ENCODE measurements at regions not wholly inside any gene's neighbourhood (a gene's known extent, or its start where the extent isn't known, plus 50 kb on each side); places are given as distances from the start of the nearest gene placed in this dataset.
"Not testable (repeated sequence)": the region's sequence is repeated elsewhere in the genome, so short reads cannot be mapped to it uniquely, and the experiment has no call there.

DNA sequence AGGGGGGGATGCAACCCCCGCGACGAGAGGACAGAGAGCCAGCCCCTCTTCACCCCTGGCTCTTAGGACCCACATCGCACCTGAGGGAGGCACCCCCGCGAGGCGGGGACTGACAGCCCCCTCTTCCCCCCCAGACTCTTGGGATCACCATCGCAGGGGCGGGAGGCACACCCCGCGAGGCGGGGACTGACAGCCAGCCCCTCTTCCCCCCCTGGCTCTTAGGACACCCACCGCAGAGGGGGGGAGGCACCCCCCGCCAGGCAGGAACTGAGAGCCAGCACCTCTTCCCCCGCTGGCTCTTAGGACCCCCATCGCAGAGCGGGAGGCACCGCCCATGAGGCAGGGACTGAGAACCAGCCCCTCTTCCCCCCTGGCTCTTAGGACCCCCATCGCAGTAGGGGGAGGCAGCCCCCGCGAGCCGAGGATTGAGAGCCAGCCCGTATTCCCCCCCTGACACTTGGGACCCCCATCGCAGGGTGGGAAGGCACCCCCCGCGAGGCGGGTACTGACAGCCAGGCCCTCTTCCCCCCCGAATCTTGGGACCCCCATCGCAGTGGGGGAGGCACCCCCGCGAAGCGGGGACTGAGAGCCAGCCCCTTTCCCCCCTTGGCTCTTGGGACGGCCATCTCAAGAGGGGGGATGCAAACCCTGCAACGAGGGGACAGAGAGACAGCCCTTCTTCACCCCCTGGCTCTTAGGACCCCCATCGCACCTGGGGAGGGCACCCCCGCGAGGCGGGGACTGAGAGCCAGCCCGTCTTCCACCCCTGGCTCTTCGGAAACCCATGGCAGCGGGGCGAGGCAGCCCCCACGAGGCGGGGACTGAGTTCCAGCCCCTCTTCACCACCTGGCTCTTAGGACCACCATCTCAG lies 2425.1 kb upstream of the PCDH20 start:
- DNase-seq, result no peak

DNA sequence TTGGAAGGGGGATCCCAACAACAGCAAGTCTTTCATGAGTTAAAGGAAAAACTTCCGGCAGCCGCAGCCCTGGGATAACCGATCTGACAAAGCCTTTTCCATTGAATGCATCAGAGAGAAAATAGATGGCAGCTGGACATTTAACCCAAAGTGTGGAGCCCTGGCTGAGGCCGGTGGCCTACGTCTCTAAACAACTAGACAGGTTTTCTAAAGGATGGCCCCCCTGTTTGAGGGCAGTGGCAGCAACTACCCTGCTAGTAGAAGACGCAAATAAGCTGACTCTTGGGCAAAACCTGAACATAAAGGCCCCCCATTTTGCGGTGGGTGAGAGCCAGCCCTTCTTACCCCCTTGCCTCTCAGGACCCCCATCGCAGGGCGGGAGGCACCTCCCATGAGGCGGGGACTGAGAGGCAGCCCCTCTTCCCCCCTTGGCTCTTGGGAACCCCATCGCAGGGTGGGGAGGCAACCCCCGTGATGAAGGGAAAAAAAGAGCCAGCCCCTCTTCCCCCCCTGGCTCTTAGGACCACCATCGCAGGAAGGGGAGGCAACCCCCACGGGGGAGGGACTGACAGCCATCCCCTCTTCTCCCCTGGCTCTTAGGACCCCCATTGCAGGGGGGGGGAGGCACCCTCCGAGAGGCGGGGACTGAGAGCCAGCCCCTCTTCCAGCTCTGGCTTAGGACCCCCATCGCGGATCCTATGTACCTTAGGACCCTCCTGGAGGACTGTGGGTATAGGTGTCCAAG lies 2422.9 kb upstream of the PCDH20 start:
- no peak for DNase-seq

DNA sequence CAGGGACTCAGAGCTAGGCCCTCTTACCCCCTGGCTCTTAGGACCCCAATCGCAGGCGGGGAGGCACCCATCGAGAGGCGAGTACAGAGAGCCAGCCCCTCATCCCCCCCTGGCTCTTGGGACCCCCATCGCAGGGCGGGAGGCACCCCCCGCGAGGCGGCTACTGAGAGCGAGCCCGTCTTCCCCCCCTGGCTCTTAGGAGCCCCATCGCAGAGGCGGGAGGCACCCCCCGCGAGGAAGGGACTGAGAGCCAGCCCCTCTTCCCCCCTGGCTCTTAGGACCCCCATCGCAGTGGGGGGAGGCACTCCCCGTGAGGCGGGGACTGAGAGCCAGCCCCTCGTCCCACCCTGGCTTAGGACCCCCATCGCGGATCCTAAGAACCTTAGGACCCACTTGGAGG lies 2422.1 kb upstream of the PCDH20 start:
- not testable (repeated sequence) for DNase-seq

DNA sequence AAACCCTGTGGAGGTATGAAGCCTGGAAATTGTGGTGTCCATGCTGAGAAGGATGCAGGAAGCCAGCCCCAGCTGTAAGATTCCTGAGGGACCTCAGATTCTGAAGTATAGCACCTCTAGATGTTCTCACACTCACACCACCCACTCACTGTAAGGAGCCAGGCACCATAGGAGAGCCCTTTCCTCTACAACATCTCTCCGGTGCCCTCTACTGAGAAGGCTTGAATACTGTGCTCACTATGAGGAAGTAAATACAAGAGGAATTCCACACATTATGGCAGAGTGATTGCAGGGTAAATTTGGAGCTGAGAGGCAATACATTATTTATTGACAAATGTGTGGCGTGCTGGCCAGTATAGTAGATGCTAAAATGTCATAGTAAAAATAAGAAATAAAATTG lies 2414.0 kb upstream of the PCDH20 start:
- DNase-seq, result not testable (repeated sequence)

DNA sequence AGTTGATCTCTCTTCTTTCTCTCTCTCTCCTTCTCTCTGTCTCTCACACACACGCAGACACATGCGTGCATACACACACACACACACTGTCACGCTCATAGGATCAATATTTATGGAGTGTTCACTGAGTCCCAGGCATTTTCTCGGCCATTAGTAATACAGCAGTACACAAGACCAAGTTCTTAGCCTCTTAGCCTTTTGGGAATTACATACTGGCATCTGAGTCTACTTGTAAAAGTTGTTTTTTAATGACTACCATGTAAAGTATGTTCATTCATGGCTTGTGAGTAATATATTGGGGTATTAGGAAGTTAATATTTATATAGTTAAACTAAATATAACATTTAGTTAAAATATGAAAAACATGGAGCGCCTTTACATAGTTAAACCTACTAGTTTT lies 2406.1 kb upstream of the PCDH20 start:
- not testable (repeated sequence) for DNase-seq

DNA sequence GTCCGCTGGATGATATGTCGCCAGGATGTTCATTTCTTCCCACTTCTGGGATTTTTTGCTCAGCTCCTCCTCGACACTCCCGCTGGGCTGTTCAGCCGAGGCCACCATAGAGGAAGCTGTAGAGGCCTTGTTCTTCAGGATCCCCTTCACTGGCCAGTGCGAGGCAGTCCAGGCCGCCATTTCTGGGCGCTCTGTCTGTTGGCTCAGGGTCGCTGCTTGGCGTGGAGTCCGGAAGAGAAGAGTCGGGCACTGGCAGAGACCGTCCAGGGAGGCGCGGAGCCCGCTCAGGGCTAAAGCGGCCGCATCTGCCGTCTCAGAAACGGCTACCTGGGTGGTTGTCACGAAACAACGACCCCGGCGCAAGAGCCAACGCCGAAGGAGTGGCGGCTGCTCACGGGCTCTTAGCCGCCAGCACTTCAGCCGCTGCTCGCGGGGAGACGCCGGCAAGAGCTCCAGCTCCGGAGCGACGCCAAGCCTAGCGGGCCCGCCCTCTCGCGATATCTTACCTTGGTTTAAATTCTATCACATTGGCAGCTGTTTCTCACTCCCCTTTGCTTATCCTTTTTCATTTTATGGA lies 2395.9 kb upstream of the PCDH20 start:
- not testable (repeated sequence) for DNase-seq

DNA sequence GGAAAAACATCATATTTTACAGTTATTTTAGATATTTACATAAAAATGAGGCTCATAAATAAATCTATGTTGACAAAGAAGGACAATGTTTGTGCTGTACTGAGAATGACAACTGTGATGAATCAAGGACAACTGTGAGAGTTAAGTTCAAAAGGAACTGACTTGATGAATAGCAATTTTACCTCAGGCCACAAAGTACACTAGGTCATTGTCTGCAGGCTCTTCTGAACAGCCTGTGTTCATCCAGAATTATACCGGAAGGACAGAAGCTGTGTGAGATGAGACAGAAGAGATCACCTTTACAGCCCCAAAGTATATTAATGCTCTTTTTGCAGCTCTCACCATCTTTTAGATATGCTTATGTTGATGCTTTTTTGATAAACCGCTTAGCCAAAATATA lies 2375.5 kb upstream of the PCDH20 start:
- DNase-seq, result not testable (repeated sequence)

DNA sequence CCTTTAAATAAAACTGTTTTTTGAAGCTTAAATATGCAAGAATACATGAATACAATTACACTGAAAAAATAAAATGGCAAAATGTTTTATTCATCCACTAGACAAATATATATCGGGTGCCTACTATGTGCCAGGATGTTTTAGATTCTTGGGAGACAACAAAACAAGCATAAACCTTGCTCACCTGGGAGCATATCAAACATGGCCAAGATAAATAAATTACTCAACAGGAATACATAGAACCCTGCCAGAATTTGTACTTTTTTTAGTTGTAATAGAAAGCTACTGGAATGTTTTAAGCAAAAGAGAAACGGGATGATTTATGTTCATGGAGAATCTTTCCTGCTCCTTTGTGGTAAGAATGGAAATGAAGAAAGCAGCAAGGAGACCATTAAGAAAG lies 2358.5 kb upstream of the PCDH20 start:
- no peak for DNase-seq

DNA sequence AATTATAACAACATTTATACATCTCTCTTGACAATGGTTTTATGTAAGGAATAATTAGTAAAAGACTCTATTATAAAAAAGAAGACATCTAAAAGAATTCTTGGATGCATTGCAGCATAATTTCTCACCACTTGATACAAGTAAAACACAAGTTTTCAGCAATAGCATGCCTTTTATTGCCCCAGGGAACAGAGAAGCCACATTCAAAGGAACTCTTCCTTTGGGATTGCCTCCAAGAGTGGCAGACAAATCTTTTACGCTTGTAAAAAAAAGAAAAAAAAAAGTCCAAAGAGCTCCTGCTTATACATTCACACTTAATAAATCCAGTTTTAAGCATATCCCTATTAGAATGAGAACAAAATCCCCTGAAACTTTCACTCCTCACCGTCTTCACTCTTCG lies 2357.8 kb upstream of the PCDH20 start:
- no peak for DNase-seq

DNA sequence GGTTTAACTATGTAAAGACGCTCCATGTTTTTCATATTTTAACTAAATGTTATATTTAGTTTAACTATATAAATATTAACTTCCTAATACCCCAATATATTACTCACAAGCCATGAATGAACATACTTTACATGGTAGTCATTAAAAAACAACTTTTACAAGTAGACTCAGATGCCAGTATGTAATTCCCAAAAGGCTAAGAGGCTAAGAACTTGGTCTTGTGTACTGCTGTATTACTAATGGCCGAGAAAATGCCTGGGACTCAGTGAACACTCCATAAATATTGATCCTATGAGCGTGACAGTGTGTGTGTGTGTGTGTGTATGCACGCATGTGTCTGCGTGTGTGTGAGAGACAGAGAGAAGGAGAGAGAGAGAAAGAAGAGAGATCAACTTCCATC lies 2342.0 kb upstream of the PCDH20 start:
- DNase-seq, result not testable (repeated sequence)

DNA sequence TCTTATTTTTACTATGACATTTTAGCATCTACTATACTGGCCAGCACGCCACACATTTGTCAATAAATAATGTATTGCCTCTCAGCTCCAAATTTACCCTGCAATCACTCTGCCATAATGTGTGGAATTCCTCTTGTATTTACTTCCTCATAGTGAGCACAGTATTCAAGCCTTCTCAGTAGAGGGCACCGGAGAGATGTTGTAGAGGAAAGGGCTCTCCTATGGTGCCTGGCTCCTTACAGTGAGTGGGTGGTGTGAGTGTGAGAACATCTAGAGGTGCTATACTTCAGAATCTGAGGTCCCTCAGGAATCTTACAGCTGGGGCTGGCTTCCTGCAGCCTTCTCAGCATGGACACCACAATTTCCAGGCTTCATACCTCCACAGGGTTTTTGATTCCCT lies 2334.2 kb upstream of the PCDH20 start:
- not testable (repeated sequence) for DNase-seq

DNA sequence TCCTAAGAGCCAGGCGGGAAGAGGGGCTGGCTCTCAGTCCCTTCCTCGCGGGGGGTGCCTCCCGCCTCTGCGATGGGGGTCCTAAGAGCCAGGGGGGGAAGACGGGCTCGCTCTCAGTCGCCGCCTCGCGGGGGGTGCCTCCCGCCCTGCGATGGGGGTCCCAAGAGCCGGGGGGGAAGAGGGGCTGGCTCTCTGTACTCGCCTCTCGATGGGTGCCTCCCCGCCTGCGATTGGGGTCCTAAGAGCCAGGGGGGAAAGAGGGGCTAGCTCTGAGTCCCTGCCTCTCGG lies 2326.1 kb upstream of the PCDH20 start:
- not testable (repeated sequence) for DNase-seq

DNA sequence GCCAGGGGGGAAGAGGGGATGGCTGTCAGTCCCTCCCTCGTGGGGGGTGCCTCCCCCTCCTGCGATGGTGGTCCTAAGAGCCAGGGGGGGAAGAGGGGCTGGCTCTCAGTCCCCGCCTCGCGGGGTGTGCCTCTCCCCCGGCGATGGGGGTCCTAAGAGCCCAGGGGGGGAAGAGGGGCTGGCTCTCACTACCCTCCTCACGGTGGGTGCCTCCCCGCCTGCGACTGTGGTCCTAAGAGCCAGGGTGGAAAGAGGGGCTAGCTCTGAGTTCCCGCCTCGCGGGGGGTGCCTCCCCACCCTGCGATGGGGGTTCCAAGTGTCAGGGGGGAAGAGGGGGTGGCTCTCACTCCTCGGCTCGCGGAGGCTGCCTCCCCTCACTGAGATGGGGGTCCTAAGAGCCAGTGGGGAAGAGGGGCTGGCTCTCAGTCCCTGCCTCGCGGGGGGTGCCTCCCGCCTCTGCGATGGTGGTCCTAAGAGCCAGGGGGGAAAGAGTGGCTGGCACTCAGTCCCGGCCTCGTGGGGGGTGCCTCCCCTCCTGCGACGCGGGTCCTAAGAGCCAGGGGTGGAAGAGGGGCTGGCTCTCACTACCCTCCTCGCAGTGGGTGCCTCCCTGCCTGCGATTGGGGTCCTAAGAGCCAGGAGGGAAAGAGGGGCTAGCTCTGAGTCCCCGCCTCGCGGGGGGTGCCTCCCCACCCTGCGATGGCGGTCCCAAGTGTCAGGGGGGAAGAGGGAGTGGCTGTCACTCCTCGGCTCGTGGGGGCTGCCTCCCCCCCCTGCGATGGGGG lies 2325.6 kb upstream of the PCDH20 start:
- no peak for DNase-seq

DNA sequence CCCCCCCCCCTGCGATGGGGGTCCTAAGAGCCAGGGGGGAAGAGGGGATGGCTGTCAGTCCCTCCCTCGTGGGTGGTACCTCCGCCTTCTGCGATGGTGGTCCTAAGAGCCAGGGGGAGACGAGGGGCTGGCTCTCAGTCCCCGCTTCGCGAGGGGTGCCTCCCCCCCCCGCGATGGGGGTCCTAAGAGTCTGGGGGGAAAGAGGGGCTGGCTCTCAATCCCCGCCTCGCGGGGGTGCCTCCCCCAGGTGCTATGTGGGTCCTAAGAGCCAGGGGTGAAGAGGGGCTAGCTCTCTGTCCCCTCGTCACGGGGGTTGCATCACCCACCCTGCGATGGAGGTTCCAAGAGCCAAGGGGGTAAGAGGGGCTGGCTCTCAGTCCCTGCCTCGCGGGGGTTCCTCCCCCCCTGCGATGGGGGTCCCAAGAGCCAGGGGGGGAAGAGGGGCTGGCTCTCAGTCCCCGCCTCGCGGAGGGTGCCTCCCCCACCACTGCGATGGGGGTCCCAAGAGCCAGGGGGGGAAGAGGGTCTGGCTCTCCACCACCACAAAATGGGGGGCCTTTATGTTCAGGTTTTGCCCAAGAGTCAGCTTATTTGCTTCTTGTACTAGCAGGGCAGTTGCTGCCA lies 2323.6 kb upstream of the PCDH20 start:
- not testable (repeated sequence) for DNase-seq

DNA sequence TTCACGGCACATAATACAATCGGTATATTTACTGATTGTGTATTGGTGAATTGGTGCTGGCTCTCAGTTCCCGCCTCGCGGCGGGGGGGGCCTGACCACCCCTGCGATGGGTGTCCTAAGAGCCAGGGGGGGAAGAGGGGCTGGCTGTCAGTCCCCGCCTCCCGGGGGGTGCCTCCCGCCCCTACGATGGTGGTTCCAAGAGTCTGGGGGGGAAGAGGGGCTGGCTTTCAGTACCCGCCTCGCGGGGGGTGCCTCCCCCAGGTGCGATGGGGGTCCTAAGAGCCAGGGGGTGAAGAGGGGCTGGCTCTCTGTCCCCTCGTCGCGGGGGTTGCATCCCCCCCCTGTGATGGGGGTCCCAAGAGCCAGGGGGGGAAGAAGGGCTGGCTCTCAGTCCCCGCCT lies 2321.8 kb upstream of the PCDH20 start:
- DNase-seq, result no peak

DNA sequence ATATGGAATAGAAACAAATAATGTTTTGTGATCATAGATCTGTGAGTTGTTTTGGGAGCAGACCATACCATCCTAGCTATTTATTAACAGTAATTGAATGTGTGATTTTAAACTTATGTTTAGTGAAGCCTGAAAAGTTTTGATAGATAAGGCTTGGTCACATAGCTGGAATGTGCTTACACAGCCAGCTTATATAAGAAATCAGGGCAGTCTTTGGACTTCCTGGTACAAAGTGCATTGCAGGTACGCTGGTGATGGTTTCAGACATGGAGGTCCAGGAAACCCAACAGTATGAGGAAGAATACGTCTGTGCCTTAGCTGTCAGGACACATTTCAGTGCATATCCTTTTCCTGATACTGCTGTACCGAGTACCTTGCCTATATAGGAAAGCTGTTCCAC lies 2316.2 kb upstream of the PCDH20 start:
- no peak for DNase-seq

DNA sequence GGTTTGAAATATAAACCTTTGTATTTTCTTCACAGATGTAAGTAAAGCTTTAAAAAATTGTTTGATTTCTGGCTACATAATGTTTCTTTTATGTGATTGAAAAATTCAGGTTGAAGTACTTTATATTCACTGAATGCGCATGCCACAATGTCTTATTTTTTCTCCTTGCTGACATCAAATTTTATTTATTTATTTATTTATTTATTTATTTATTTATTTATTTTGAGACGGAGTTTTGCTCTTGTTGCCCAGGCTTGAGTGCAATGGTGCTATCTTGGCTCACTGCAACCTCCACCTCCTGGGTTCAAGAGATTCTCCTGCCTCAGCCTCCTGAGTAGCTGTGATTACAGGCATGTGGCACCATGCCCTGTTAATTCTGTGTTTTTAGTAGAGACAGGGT lies 2296.5 kb upstream of the PCDH20 start:
- not testable (repeated sequence) for DNase-seq

DNA sequence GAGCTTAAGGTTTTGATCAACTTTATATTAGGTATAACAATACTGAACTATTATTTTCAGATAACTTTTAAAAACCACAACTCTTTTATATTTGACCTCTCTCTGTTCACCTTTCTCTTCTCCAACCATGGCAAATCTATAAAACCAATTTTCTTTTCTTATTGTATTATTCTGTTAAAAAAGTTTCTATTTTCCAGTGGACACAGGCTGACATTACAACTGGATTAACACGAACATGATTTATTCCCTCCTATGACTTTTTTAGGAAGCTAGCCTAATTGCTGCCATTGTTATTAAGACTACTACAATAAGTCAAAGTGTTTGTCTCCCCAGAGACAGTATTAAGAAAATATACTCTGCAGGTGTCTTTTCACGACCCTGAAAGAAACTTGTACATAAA lies 2291.1 kb upstream of the PCDH20 start:
- DNase-seq, result no peak

DNA sequence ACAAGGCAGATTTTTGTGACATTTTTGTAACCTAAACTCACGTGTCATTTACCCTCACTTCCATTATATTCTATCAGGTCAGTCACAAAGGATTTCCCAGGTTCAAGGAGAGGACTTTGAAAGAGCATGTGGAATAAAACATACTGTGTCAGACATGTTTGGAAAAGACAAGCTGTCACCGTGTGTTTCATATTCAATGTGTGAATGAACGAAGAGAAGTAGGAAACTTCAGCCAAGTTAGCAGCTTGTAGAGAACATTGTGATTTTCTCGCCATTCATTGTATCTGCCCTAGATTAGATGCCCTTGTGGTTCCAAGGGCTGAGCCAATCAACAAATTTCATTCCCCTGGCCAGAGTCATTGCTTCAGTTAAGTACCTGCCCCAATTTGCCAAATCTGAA lies 2288.9 kb upstream of the PCDH20 start:
- DNase-seq, result no peak

DNA sequence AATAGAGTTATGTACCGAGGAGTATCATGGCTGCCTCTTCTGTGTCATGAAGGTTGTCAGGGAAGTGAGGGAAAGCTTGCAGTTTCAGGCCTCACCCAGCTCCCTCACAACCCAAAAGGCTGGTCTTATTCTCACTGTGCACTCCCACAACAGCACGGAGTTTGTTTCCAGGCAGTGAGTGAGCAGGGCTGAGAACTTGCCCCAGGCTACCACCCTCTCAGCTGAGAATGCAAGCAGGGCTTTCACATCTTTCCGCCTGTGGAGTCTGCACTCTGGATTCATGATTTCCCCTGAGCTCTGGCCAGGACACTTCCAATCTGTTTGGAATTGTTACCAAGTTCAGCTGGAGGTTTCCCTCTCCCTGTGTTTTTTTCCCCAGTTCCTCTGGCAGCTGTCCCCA lies 2284.7 kb upstream of the PCDH20 start:
- no peak for DNase-seq

DNA sequence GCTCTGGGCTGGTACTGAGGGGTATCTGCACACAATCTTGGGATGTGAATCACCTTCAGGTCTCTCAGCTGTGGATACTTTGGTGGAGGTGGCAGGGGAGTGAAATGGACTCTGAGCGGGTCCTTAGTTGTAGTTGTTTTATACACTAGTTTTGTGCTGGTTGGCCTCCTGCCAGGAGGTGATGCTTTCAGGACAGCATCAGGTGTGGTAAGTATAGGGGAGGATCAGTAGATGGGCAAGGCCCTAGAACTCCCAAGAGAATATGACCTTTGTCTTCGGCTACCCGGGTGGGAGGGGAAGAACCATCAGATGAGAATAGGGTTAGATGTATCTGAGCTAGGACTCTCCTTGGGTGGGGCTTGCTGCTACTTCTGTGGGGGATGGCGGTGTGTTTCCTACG lies 2284.3 kb upstream of the PCDH20 start:
- DNase-seq, result no peak

DNA sequence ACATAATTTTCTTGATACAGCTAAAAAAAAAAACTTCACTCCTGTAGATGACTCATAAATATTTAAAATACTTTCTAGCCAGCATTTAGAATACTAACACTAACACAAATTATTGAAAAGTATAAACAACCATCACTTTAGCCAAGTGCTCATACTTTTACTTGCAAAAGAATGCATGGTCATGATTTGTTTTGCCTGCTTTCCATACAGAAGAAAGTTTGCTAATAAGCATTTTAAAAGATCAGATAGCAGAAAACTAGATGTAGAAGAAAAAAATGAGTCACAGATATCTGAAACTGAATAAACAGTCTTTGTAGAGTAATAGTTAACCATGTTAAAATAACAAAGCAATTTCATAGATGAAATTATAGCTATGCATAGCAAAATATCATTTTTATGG lies 2280.4 kb upstream of the PCDH20 start:
- DNase-seq, result no peak

DNA sequence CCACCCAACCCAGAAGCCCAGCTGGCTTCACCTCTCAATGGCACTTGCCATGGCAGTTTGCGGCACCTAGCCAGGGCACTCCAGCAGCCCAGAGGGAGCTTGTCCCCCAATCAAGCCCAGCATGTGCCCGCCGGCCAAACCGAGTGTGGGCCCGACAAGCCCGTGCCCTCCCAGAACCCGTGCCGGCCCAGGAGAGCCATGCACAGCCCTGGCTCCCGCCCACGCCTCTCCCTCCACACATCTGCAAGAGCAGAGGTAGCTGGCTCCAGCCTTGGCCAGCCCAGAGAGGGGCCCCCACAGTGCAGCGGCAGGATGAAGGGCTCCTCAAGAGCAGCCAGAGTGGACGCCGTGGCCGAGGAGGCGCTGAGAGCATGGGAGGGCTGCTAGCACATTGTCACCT lies 2278.0 kb upstream of the PCDH20 start:
- DNase-seq, result no peak
